H1 (cell line): ENCODE measurements at regions not wholly inside any gene's neighbourhood (a gene's known extent, or its start where the extent isn't known, plus 50 kb on each side); places are given as distances from the start of the nearest gene placed in this dataset.

ENCODE experiments used
- CTCF ChIA-PET: fragments of 300-600 bp; sonication (Branson Sonifier 250); formaldehyde crosslinking; loops from one replicate; lab custom pipeline; 2021; ENCODE audit not compliant: partially characterized antibody; lab: Charles Lee
- POLR2A ChIA-PET: fragments of 300-600 bp; sonication (Branson Sonifier 250); formaldehyde crosslinking; loops from one replicate; lab custom pipeline; 2021; ENCODE audit warnings: inconsistent platforms; ENCODE audit not compliant: partially characterized antibody; lab: Charles Lee
- DNase-seq, 2 experiments: peaks; one replicate each; pipeline versions ENCODE4 v3.0.0 to v3.0.0-alpha.2; 2010 to 2022; ENCODE audit warnings: low spot score in 2 of 2, low read depth in 1 of 2, mixed read lengths in 1 of 2
- FAIRE-seq: peaks from 2 replicates; lab custom pipeline; 2011; peaks lifted over from hg19 to GRCh38; lab: Jason Lieb, UNC
- H2AFZ ChIP-seq: 2 replicates; pipeline ENCODE4 v1.8.1; 2012; ENCODE audit warnings: low read length, inconsistent platforms
- H2AK5ac ChIP-seq: 2 replicates; pipeline ENCODE4 v1.6.1; 2013; ENCODE audit warnings: low read depth, low read length
- H2BK120ac ChIP-seq: replicated peaks from 2 replicates; pipeline ENCODE3; 2013; ENCODE audit warnings: low read depth, low read length, inconsistent platforms
- H2BK12ac ChIP-seq: 2 replicates; pipeline ENCODE4 v1.6.1; 2013; ENCODE audit warnings: low read depth, low read length
- H2BK15ac ChIP-seq: 2 replicates; pipeline ENCODE4 v1.6.1; 2013; ENCODE audit warnings: low read length
- H2BK20ac ChIP-seq: 2 replicates; pipeline ENCODE4 v1.6.1; 2013; ENCODE audit warnings: low read length
- H2BK5ac ChIP-seq: 2 replicates; pipeline ENCODE4 v1.6.1; 2013; ENCODE audit warnings: low read depth, low read length
- H3K14ac ChIP-seq: 2 replicates; pipeline ENCODE4 v1.6.1; 2013; ENCODE audit warnings: inconsistent platforms; ENCODE audit not compliant: insufficient read length
- H3K18ac ChIP-seq: 2 replicates; pipeline ENCODE4 v1.6.1; 2013; ENCODE audit warnings: low read length; ENCODE audit errors: extremely low read depth
- H3K23ac ChIP-seq: 2 replicates; pipeline ENCODE4 v1.6.1; 2013; ENCODE audit warnings: inconsistent platforms; ENCODE audit not compliant: insufficient read length
- H3K23me2 ChIP-seq: 2 replicates; pipeline ENCODE4 v1.6.1; 2013; ENCODE audit warnings: low read depth, low read length
- H3K27ac ChIP-seq: 2 replicates; pipeline ENCODE4 v1.6.1; 2011; ENCODE audit warnings: low read depth, low read length, inconsistent platforms
- H3K27me3 ChIP-seq, 4 experiments: replicated peaks in 1 of 4; 1 replicate in 1 of 4; 2 replicates in 3 of 4; pipeline versions ENCODE4 v1.6.1 to v1.8.1; 2011 to 2013; ENCODE audit warnings: low read length in 3 of 4, mild to moderate bottlenecking in 3 of 4, inconsistent platforms in 2 of 4, mixed read lengths in 2 of 4, moderate library complexity in 1 of 4; ENCODE audit not compliant: control insufficient read depth in 3 of 4, insufficient read depth in 3 of 4; ENCODE audit errors: extremely low read depth in 1 of 4
- H3K36me3 ChIP-seq, 4 experiments: 2 replicates each; pipeline versions ENCODE4 v1.6.1 to v1.8.1; 2011 to 2013; ENCODE audit warnings: mild to moderate bottlenecking in 4 of 4, low read length in 3 of 4, moderate library complexity in 2 of 4, control low read depth in 1 of 4, inconsistent platforms in 1 of 4; ENCODE audit not compliant: insufficient read depth in 4 of 4, control insufficient read depth in 2 of 4
- H3K4ac ChIP-seq: replicated peaks from 2 replicates; pipeline ENCODE3; 2013; ENCODE audit warnings: low read length, low read depth, mixed read lengths, inconsistent platforms; ENCODE audit not compliant: insufficient read length
- H3K4me1 ChIP-seq, 4 experiments: replicated peaks in 1 of 4; 1 replicate in 1 of 4; 2 replicates in 3 of 4; pipeline versions ENCODE4 v1.6.1 to v1.8.1; 2011 to 2013; ENCODE audit warnings: low read length in 3 of 4, inconsistent platforms in 2 of 4, mixed read lengths in 1 of 4; ENCODE audit not compliant: insufficient read depth in 4 of 4, control insufficient read depth in 3 of 4
- H3K4me2 ChIP-seq, 2 experiments: 2 replicates each; pipeline versions ENCODE4 v1.6.1 to v1.8.1; 2011 to 2013; ENCODE audit warnings: low read depth in 2 of 2, low read length in 2 of 2, control low read depth in 1 of 2, inconsistent platforms in 1 of 2, mild to moderate bottlenecking in 1 of 2; ENCODE audit not compliant: insufficient read depth in 1 of 2
- H3K4me3 ChIP-seq, 4 experiments: fragments of 200-600, 300-600 bp in 1 of 4; sonication (generic), shearing (Covaris generic), sonication (Bioruptor Twin) in 1 of 4; 2 replicates each; pipeline versions ENCODE4 v1.5.1 to v1.8.1; 2011 to 2016; ENCODE audit warnings: low read length in 4 of 4, low read depth in 3 of 4, control low read depth in 2 of 4, inconsistent platforms in 2 of 4, mild to moderate bottlenecking in 2 of 4, mixed read lengths in 1 of 4, moderate library complexity in 1 of 4; ENCODE audit not compliant: insufficient read depth in 2 of 4; ENCODE audit errors: extremely low read depth in 1 of 4
- H3K56ac ChIP-seq: replicated peaks from 2 replicates; pipeline ENCODE3; 2013; ENCODE audit warnings: low read depth, mild to moderate bottlenecking, mixed read lengths, low read length, inconsistent platforms; ENCODE audit not compliant: insufficient read length
- H3K79me1 ChIP-seq: 2 replicates; pipeline ENCODE4 v1.6.1; 2013; ENCODE audit warnings: low read depth, low read length, control low read depth
- H3K79me2 ChIP-seq, 2 experiments: 2 replicates each; pipeline versions ENCODE4 v1.6.1 to v1.8.1; 2012 to 2013; ENCODE audit warnings: low read length in 2 of 2, mild to moderate bottlenecking in 2 of 2, inconsistent platforms in 1 of 2; ENCODE audit not compliant: insufficient read depth in 2 of 2, control insufficient read depth in 1 of 2
- H3K9ac ChIP-seq, 4 experiments: replicated peaks in 1 of 4; 1 replicate in 1 of 4; 2 replicates in 3 of 4; pipeline versions ENCODE4 v1.6.1 to v1.8.1; 2011 to 2013; ENCODE audit warnings: low read depth in 3 of 4, low read length in 3 of 4, control low read depth in 2 of 4, mild to moderate bottlenecking in 2 of 4, moderate library complexity in 2 of 4, inconsistent platforms in 1 of 4; ENCODE audit errors: extremely low read depth in 1 of 4
- H3K9me3 ChIP-seq, 2 experiments: 2 replicates each; pipeline versions ENCODE4 v1.6.1 to v1.8.1; 2012 to 2013; ENCODE audit warnings: mild to moderate bottlenecking in 2 of 2, moderate library complexity in 2 of 2, control low read depth in 1 of 2, inconsistent platforms in 1 of 2, low read depth in 1 of 2, low read length in 1 of 2, mixed read lengths in 1 of 2; ENCODE audit not compliant: insufficient read depth in 2 of 2
- H4K20me1 ChIP-seq, 2 experiments: replicated peaks in 1 of 2; 2 replicates each; pipeline versions ENCODE3 to v1.8.1; 2011 to 2013; ENCODE audit warnings: inconsistent platforms in 2 of 2, low read length in 2 of 2, mild to moderate bottlenecking in 1 of 2; ENCODE audit not compliant: insufficient read depth in 2 of 2, control insufficient read depth in 1 of 2
- H4K5ac ChIP-seq: 2 replicates; pipeline ENCODE4 v1.6.1; 2013; ENCODE audit warnings: low read length, low read depth, mixed read lengths, inconsistent platforms; ENCODE audit not compliant: insufficient read length
- H4K8ac ChIP-seq: 2 replicates; pipeline ENCODE4 v1.8.0; 2013; ENCODE audit warnings: mild to moderate bottlenecking, moderate library complexity, low read length, inconsistent platforms; ENCODE audit not compliant: insufficient read depth; ENCODE audit errors: extremely low read depth
- H4K91ac ChIP-seq: replicated peaks from 2 replicates; pipeline ENCODE3; 2013; ENCODE audit warnings: low read length, mixed read lengths, inconsistent platforms; ENCODE audit not compliant: insufficient read length
- GABPA ChIP-seq: IDR thresholded peaks from 2 replicates; pipeline ENCODE4 v1.6.1; 2011; ENCODE audit warnings: mild to moderate bottlenecking, low read length, moderate library complexity, borderline replicate concordance; ENCODE audit not compliant: insufficient read depth
- RXRA ChIP-seq: IDR thresholded peaks from 2 replicates; pipeline ENCODE4 v1.6.1; 2011; ENCODE audit warnings: low read depth, mild to moderate bottlenecking, low read length, moderate library complexity; ENCODE audit not compliant: insufficient read depth
- SIN3A ChIP-seq, 2 experiments: IDR thresholded peaks in 1 of 2; conservative IDR thresholded peaks in 1 of 2; 2 replicates each; pipeline ENCODE4 v1.6.1; 2011 to 2012; ENCODE audit warnings: low read length in 2 of 2, improper control_type of control experiment in 1 of 2, low read depth in 1 of 2, mild to moderate bottlenecking in 1 of 2
- WGBS, 2 experiments: shearing (Covaris generic) in 1 of 2; methylation state at CpG; one replicate each; pipeline versions ENCODE4 v1.1.6 to v1.1.7; 2013 to 2015; ENCODE audit warnings: low lambda C conversion rate in 2 of 2, mixed read lengths in 2 of 2, inconsistent platforms in 1 of 2, low coverage in 1 of 2, missing lambda C conversion rate in 1 of 2; ENCODE audit not compliant: insufficient replicate concordance in 2 of 2, insufficient coverage in 1 of 2, insufficient read length in 1 of 2; ENCODE audit errors: extremely low coverage in 1 of 2, missing lambda C conversion rate in 1 of 2; 5-methylcytosine and 5-hydroxymethylcytosine counted together

DNA sequence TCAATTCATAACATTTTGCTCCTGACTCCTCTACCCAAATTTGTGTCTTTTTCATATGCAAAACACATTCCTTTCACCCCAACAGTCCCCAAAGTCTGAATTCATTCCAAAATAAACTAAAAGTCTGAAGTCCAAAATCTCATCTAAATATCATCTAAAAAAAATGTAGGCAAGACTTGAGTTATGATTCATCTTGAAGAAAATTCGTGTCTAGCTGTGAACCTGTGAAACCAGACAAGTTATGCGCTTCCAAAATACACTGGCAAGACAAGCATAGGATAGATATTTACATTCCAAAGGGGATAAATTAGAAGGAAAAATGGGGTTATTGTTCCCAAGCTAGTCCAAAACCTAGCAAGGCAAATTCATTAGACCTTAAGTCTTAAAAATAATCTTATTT is 1302.0 kb upstream of the GBE1 start:
- CTCF ChIA-PET, result no interaction called here
- no peaks in the 10 kb centered on the region for H4K20me1 ChIP-seq
- 92% methylated on average over 2 of the region's 2 CpGs; no CpG with 5 or more reads in 1 of the 2 experiments for WGBS, 2 experiments
- no peak overlapping the region for H3K4me3 ChIP-seq
- no peak overlapping the region for H3K9ac ChIP-seq
- no peak overlapping the region for H2BK5ac ChIP-seq
- no peak overlapping the region for H4K8ac ChIP-seq
- no peak for FAIRE-seq
- H3K79me2 ChIP-seq, result no peaks in the 10 kb centered on the region
- no peaks in the 10 kb centered on the region for H3K23me2 ChIP-seq
- no peak overlapping the region for H4K5ac ChIP-seq
- H3K14ac ChIP-seq, result no peak overlapping the region
- no peak overlapping the region for H3K23ac ChIP-seq
- no peak overlapping the region for H2BK15ac ChIP-seq
- no peak overlapping the region for H2BK20ac ChIP-seq
- H2BK120ac ChIP-seq, result no peak overlapping the region
- no peaks in the 10 kb centered on the region for H3K79me1 ChIP-seq
- H3K9me3 ChIP-seq, result peaks cover 8 to 16% of the 10 kb centered on the region in 2 experiments
- no peak overlapping the region for H4K91ac ChIP-seq
- no peak overlapping the region for H2BK12ac ChIP-seq
- POLR2A ChIA-PET, result no interaction called here
- no peaks in the 10 kb centered on the region for H3K27me3 ChIP-seq
- no peak overlapping the region for H2AFZ ChIP-seq
- H3K27ac ChIP-seq, result no peak overlapping the region
- H3K4ac ChIP-seq, result no peak overlapping the region
- no peak for DNase-seq
- H3K4me1 ChIP-seq, result no peaks in the 10 kb centered on the region
- no peak overlapping the region for H3K4me2 ChIP-seq
- H3K36me3 ChIP-seq, result no peaks in the 10 kb centered on the region; a peak in 1 of 8 replicates
- no peak overlapping the region for H2AK5ac ChIP-seq
- H3K56ac ChIP-seq, result no peak overlapping the region
- no peak overlapping the region for H3K18ac ChIP-seq
- no peak for TF ChIP-seq RXRA
- no peak for TF ChIP-seq SIN3A (conservative IDR thresholded peaks at IDR 0.05 in 1 of 2, IDR thresholded peaks at IDR 0.05 in 1 of 2; ENCODE audit: low read depth in 1 of 2, low read length in 2 of 2)
- TF ChIP-seq GABPA, result no peak
